ENCODE measurements at regions not wholly inside any gene's neighbourhood (a gene's known extent, or its start where the extent isn't known, plus 50 kb on each side); places are given as distances from the start of the nearest gene placed in this dataset.

- TF ChIP-seq CTCF (IDR thresholded peaks at IDR 0.05) (no peak), EZH2 (IDR thresholded peaks at IDR 0.05; ENCODE audit: borderline replicate concordance, insufficient read depth, low read depth, low read length, poor library complexity, severe bottlenecking) (no peak)
Observed at GRCh38 chr20:12715371-12715770, 293.4 kb upstream of the SPTLC3 start.

Measured in B cell (primary cell).